Non-pigmented ciliary epithelial cell (primary cell): ENCODE measurements at regions not wholly inside any gene's neighbourhood (a gene's known extent, or its start where the extent isn't known, plus 50 kb on each side); places are given as distances from the start of the nearest gene placed in this dataset.
A peak's percentile ranks its signal among the peaks of the same experiment; 100 is the strongest.

ENCODE experiments used
- DNase-seq: peaks from one replicate; pipeline ENCODE4 v3.0.0-alpha.2; 2010; ENCODE audit warnings: low read depth

GRCh38 chr10:128421371-128422160, 295.3 kb upstream of the MKI67 start:
- no peak for DNase-seq

- no peak for DNase-seq
Measured at GRCh38 chr10:128422190-128422589, 296.0 kb upstream of the MKI67 start.

- no peak for DNase-seq
Measured at GRCh38 chr10:128422999-128423398, 296.8 kb upstream of the MKI67 start.

- DNase-seq: no peak
Measured at GRCh38 chr10:128429321-128429720, 303.1 kb upstream of the MKI67 start.

- no peak for DNase-seq
Measured at GRCh38 chr10:128429835-128430513, 303.8 kb upstream of the MKI67 start.

- no peak for DNase-seq
Measured at GRCh38 chr10:128431083-128431482, 304.9 kb upstream of the MKI67 start.

- no peak for DNase-seq
Measured at GRCh38 chr10:128431506-128431905, 305.3 kb upstream of the MKI67 start.

- DNase-seq: no peak
Measured at GRCh38 chr10:128432011-128432410, 305.8 kb upstream of the MKI67 start.

- DNase-seq: no peak
Measured at GRCh38 chr10:128432423-128432822, 306.2 kb upstream of the MKI67 start.

- DNase-seq: no peak
Measured at GRCh38 chr10:128435811-128436210, 309.6 kb upstream of the MKI67 start.

GRCh38 chr10:128437786-128438345, 311.6 kb upstream of the MKI67 start:
- no peak for DNase-seq

GRCh38 chr10:128438417-128439063, 312.3 kb upstream of the MKI67 start:
- DNase-seq: no peak

GRCh38 chr10:128440513-128441160, 314.4 kb upstream of the MKI67 start:
- DNase-seq: no peak

- no peak for DNase-seq
Measured at GRCh38 chr10:128443925-128444518, 317.8 kb upstream of the MKI67 start.

- no peak for DNase-seq
Measured at GRCh38 chr10:128448796-128449195, 322.6 kb upstream of the MKI67 start.

GRCh38 chr10:128451879-128452278, 325.7 kb upstream of the MKI67 start:
- no peak for DNase-seq

- no peak for DNase-seq
Measured at GRCh38 chr10:128456271-128456670, 330.0 kb upstream of the MKI67 start.

GRCh38 chr10:128457136-128457535, 330.9 kb upstream of the MKI67 start:
- DNase-seq: no peak

GRCh38 chr10:128461991-128462390, 335.8 kb upstream of the MKI67 start:
- DNase-seq: no peak

- DNase-seq: no peak
Measured at GRCh38 chr10:128462844-128463243, 336.6 kb upstream of the MKI67 start.

- peak; percentile 5 for DNase-seq
Measured at GRCh38 chr10:128463991-128464760, 338.0 kb upstream of the MKI67 start.
